ENCODE measurements at regions not wholly inside any gene's neighbourhood (a gene's known extent, or its start where the extent isn't known, plus 50 kb on each side); places are given as distances from the start of the nearest gene placed in this dataset.

DNA sequence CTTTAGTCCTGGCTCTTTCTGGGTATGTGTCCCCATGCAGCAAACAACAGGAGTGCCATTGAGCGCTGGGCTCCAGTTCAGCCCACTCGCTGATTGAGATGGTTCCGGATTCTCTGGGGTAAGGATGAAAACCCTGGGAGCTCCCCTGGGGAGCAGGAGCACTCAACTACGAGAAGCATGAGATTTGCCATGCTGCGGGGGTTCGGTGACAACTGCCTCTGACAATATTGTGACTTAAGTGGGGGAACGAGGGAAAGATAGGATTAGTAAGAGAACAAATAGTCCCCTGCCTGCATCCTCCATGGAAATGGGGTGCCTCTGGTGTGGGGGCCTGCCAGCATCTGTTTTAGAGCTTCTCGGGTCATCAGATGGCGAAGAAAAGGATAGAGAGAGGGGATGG is 123.6 kb upstream of the IPO9 start:
- TF ChIP-seq, protein P1, sequence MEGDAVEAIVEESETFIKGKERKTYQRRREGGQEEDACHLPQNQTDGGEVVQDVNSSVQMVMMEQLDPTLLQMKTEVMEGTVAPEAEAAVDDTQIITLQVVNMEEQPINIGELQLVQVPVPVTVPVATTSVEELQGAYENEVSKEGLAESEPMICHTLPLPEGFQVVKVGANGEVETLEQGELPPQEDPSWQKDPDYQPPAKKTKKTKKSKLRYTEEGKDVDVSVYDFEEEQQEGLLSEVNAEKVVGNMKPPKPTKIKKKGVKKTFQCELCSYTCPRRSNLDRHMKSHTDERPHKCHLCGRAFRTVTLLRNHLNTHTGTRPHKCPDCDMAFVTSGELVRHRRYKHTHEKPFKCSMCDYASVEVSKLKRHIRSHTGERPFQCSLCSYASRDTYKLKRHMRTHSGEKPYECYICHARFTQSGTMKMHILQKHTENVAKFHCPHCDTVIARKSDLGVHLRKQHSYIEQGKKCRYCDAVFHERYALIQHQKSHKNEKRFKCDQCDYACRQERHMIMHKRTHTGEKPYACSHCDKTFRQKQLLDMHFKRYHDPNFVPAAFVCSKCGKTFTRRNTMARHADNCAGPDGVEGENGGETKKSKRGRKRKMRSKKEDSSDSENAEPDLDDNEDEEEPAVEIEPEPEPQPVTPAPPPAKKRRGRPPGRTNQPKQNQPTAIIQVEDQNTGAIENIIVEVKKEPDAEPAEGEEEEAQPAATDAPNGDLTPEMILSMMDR (IDR thresholded peaks at IDR 0.05; ENCODE audit: insufficient read depth, low read length, poor library complexity, severe bottlenecking), result no peak
- no peaks in the 10 kb centered on the region for H3K36me3 ChIP-seq (ENCODE audit: control insufficient read depth, insufficient read depth, low read length)
- DNase-seq (ENCODE audit: extremely low read depth, insufficient read length), result no peak

DNA sequence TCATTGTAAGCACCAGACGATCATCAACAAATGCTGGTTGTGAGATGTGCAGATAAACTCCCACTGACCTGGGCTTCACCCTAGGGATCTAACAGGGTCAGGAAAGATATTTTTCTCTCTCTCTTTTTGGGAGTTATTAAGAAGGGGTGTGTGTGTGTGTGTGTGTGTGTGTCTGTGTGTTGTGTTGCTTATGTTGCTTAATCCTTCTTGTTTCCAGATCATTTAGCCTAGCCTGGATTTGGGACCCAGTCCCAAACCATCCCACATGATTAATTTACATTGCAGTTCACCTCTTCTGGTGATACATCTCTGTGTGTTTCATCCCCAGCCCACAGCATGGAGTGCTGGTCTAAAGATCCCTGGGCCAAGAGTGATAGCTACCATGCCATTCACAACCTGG is 122.8 kb upstream of the IPO9 start:
- no peaks in the 10 kb centered on the region for H3K36me3 ChIP-seq (ENCODE audit: control insufficient read depth, insufficient read depth, low read length)
- TF ChIP-seq, protein P1 (IDR thresholded peaks at IDR 0.05; ENCODE audit: insufficient read depth, low read length, poor library complexity, severe bottlenecking), result no peak
- H3K27me3 ChIP-seq (replicated peaks; ENCODE audit: control insufficient read depth, insufficient read depth, low read length), result no peaks in the 10 kb centered on the region
- no peak overlapping the region for H3K4me3 ChIP-seq (replicated peaks; ENCODE audit: low read depth, low read length)
- no peak for DNase-seq (ENCODE audit: extremely low read depth, insufficient read length)

More for the DNA sequence above, 123.6 kb upstream of the IPO9 start:
- Histone ChIP-seq H3K4me3 (replicated peaks; ENCODE audit: low read depth, low read length) (no peak overlapping the region), H3K27me3 (replicated peaks; ENCODE audit: control insufficient read depth, insufficient read depth, low read length) (no peaks in the 10 kb centered on the region)

DNA sequence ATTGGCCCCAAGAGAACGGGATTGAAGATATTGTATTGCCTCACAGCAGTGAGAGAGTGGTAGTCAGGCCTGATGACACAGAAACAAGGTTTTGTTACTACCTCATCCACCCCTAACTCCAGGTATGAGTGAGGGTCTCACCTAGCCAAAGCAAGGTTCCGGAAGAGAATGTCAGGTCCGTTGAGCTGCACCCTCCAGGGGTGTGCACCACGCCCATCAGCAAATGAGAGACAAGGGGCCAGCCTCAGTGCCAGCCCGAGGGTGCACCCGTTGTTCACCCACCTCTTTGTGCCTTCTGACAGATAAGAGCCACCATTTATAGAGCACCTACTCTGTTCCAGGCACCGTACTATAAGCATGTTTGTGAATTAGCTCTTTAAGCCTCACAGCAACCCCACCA is 121.9 kb upstream of the IPO9 start:
- Histone ChIP-seq H3K4me3 (replicated peaks; ENCODE audit: low read depth, low read length) (no peak overlapping the region), H3K36me3 (ENCODE audit: control insufficient read depth, insufficient read depth, low read length) (no peaks in the 10 kb centered on the region), H3K27me3 (replicated peaks; ENCODE audit: control insufficient read depth, insufficient read depth, low read length) (no peaks in the 10 kb centered on the region; the same call in 1 of the 2 replicates)
- TF ChIP-seq, protein P1 (IDR thresholded peaks at IDR 0.05; ENCODE audit: insufficient read depth, low read length, poor library complexity, severe bottlenecking), result no peak
- DNase-seq (ENCODE audit: extremely low read depth, insufficient read length), result no peak

DNA sequence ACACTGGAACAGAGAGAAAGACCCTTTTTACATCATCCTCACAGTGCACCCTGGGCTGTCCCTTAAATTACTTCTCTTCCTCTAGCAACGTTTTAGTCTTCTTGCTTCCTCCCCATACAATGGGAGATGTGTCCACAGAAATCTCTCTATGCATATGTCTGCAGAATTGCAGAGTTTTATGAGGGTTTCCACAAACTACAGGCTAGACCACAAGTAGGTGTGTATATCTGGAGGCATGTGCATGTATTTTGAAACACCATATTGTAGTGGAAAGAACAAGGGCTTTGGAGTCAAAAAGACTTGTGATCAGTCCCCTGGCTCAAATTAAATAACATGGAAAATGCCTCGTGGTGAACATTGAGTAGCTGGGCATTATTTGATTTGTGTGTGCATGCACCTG is 121.3 kb upstream of the IPO9 start:
- Histone ChIP-seq H3K36me3 (ENCODE audit: control insufficient read depth, insufficient read depth, low read length) (no peaks in the 10 kb centered on the region), H3K27me3 (replicated peaks; ENCODE audit: control insufficient read depth, insufficient read depth, low read length) (no peaks in the 10 kb centered on the region; the same call in 1 of the 2 replicates), H3K4me3 (replicated peaks; ENCODE audit: low read depth, low read length) (no peak overlapping the region)
- DNase-seq (ENCODE audit: extremely low read depth, insufficient read length), result no peak
- TF ChIP-seq, protein P1 (IDR thresholded peaks at IDR 0.05; ENCODE audit: insufficient read depth, low read length, poor library complexity, severe bottlenecking), result no peak

DNA sequence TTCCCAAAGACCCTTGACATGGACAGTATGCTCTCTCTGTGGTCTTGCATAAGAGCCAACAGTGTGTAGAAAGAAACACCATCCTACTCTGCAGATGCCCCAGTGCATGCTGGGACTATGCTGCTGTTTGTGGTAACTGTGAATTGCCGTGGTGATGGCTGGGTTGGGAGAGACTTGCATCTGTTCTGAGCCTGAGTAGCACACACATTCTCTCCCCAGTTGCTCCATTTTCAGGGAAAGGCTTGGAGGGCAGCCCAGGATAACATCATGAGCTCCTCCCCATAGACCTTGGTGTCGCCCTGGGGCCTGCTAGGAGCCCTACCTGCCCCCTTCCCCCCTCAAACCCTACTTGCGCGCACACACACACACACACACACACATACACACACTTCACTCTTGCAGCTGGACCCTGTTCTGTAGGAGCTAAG is 120.9 kb upstream of the IPO9 start:
- TF ChIP-seq, protein P1 (IDR thresholded peaks at IDR 0.05; ENCODE audit: insufficient read depth, low read length, poor library complexity, severe bottlenecking), result no peak
- Histone ChIP-seq H3K27me3 (replicated peaks; ENCODE audit: control insufficient read depth, insufficient read depth, low read length) (no peaks in the 10 kb centered on the region; the same call in 1 of the 2 replicates), H3K4me3 (replicated peaks; ENCODE audit: low read depth, low read length) (no peak overlapping the region), H3K36me3 (ENCODE audit: control insufficient read depth, insufficient read depth, low read length) (no peaks in the 10 kb centered on the region)
- no peak for DNase-seq (ENCODE audit: extremely low read depth, insufficient read length)

DNA sequence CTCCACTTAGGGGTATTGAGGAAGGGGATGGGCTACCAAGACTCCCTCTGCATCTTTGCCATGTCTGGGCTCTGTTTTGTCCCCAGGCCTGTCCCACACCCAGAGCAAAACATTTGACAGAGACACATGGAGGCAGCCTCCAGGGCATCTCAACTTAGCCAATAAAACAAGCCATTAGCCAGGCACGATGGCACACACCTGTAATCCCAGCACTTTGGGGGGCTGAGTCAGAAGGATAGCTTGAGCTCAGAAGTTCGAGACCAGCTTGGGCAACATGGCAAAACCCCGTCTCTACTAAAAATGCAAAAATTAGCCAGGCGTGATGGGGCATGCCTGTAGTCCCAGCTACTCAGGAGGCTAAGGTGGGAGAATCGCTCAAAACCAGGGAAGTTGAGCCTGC is 120.3 kb upstream of the IPO9 start:
- Histone ChIP-seq H3K27me3 (replicated peaks; ENCODE audit: control insufficient read depth, insufficient read depth, low read length) (no peaks in the 10 kb centered on the region; the same call in 1 of the 2 replicates), H3K36me3 (ENCODE audit: control insufficient read depth, insufficient read depth, low read length) (no peaks in the 10 kb centered on the region), H3K4me3 (replicated peaks; ENCODE audit: low read depth, low read length) (no peak overlapping the region)
- DNase-seq (ENCODE audit: extremely low read depth, insufficient read length), result no peak
- TF ChIP-seq, protein P1 (IDR thresholded peaks at IDR 0.05; ENCODE audit: insufficient read depth, low read length, poor library complexity, severe bottlenecking), result no peak

All from GM06990 (cell line).